Neural crest cell (in vitro differentiated cells): ENCODE measurements at regions not wholly inside any gene's neighbourhood (a gene's known extent, or its start where the extent isn't known, plus 50 kb on each side); places are given as distances from the start of the nearest gene placed in this dataset.

Source experiments
- DNase-seq: peaks from one replicate; pipeline ENCODE4 v3.0.0; 2021; ENCODE audit warnings: low read depth, mixed read lengths, low spot score
- H3K27ac Mint-ChIP-seq: one replicate; pipeline ENCODE4 v1.8.0; 2021; ENCODE audit warnings: mild to moderate bottlenecking, mixed read lengths; ENCODE audit not compliant: unreplicated experiment
- H3K27me3 Mint-ChIP-seq: 2 replicates; pipeline ENCODE4 v1.8.0; 2021; ENCODE audit warnings: low read depth, mild to moderate bottlenecking, mixed read lengths
- H3K36me3 Mint-ChIP-seq: 2 replicates; pipeline ENCODE4 v1.8.0; 2021; ENCODE audit warnings: low read depth, mild to moderate bottlenecking, mixed read lengths
- H3K4me1 Mint-ChIP-seq: 2 replicates; pipeline ENCODE4 v1.8.0; 2021; ENCODE audit warnings: mixed read lengths
- H3K4me3 Mint-ChIP-seq: one replicate; pipeline ENCODE4 v1.8.0; 2021; ENCODE audit warnings: mild to moderate bottlenecking, mixed read lengths
- H3K9me3 Mint-ChIP-seq: 2 replicates; pipeline ENCODE4 v1.8.0; 2021; ENCODE audit warnings: mixed read lengths
- CTCF ChIP-seq: fragments of 200-600 bp; sonication (generic); conservative IDR thresholded peaks from 2 replicates; pipeline ENCODE4 v1.5.0; 2021; ENCODE audit warnings: antibody characterized with exemption, mild to moderate bottlenecking

- no peaks in the 10 kb centered on the region for H3K27me3 Mint-ChIP-seq
- H3K4me1 Mint-ChIP-seq = peaks cover 18% of the 10 kb centered on the region
- H3K36me3 Mint-ChIP-seq = no peaks in the 10 kb centered on the region
- DNase-seq = no peak
- TF ChIP-seq CTCF = no peak
- H3K4me3 Mint-ChIP-seq = no peak overlapping the region
- H3K9me3 Mint-ChIP-seq = peaks cover 9% of the 10 kb centered on the region
- peak overlapping the region; percentile 5 for H3K27ac Mint-ChIP-seq
These were observed 60.1 kb upstream of the SALL1 start for GRCh38 chr16:51211148-51211547.

- Mint-ChIP-seq H3K27ac (peak overlapping the region; percentile 35), H3K36me3 (no peaks in the 10 kb centered on the region), H3K4me1 (peaks cover 18% of the 10 kb centered on the region), H3K4me3 (no peak overlapping the region), H3K9me3 (peaks cover 9% of the 10 kb centered on the region), H3K27me3 (no peaks in the 10 kb centered on the region)
- no peak for TF ChIP-seq CTCF
- no peak for DNase-seq
These were observed 59.0 kb upstream of the SALL1 start for GRCh38 chr16:51210087-51210486.

GRCh38 chr16:51201604-51202003, 50.5 kb upstream of the SALL1 start:
- H3K36me3 Mint-ChIP-seq = peaks cover 11% of the 10 kb centered on the region
- no peak overlapping the region for H3K27ac Mint-ChIP-seq
- H3K4me1 Mint-ChIP-seq = no peaks in the 10 kb centered on the region
- peak; percentile 27 for TF ChIP-seq CTCF
- no peak for DNase-seq
- no peaks in the 10 kb centered on the region for H3K27me3 Mint-ChIP-seq
- H3K4me3 Mint-ChIP-seq = no peak overlapping the region
- H3K9me3 Mint-ChIP-seq = peaks cover 14% of the 10 kb centered on the region
